ENCODE measurements at regions not wholly inside any gene's neighbourhood (a gene's known extent, or its start where the extent isn't known, plus 50 kb on each side); places are given as distances from the start of the nearest gene placed in this dataset.

DNA sequence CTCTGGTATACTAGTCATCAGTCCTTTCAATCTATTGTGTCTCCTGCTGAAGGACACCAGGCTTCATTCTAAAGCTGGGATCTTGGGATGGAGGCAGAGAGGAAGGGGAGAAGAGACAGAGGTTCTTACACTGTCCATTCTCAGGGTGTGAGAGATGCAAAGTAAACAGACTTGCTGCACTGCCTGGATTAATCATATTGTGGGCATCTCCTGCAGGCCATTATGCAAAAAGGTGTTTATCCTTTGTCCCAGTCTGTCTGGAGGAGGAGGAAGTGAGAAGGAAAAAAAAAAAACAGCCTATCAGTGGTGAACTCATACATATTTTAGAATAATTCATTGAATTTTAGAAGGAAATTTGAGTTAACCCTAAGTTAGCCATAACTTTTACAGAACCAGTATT, 92.9 kb upstream of the TNPO1 start:
- Histone ChIP-seq H3K36me3 (ENCODE audit: insufficient read depth) (no peaks in the 10 kb centered on the region), H3K4me1 (ENCODE audit: low read depth, poor library complexity, severe bottlenecking) (no peaks in the 10 kb centered on the region), H3K9ac (no peak overlapping the region), H3K27ac (no peak overlapping the region), H3K4me3 (IDR thresholded peaks at IDR 0.05; ENCODE audit: insufficient read depth, low read depth, low read length) (no peak overlapping the region), H2AFZ (ENCODE audit: low read depth) (no peak overlapping the region), H3K27me3 (ENCODE audit: insufficient read depth, low read depth) (no peaks in the 10 kb centered on the region), H3K4me2 (no peak overlapping the region), H3K79me2 (ENCODE audit: insufficient read depth, low read depth) (no peaks in the 10 kb centered on the region), H4K20me1 (ENCODE audit: insufficient read depth) (no peaks in the 10 kb centered on the region)
- TF ChIP-seq, protein P1, sequence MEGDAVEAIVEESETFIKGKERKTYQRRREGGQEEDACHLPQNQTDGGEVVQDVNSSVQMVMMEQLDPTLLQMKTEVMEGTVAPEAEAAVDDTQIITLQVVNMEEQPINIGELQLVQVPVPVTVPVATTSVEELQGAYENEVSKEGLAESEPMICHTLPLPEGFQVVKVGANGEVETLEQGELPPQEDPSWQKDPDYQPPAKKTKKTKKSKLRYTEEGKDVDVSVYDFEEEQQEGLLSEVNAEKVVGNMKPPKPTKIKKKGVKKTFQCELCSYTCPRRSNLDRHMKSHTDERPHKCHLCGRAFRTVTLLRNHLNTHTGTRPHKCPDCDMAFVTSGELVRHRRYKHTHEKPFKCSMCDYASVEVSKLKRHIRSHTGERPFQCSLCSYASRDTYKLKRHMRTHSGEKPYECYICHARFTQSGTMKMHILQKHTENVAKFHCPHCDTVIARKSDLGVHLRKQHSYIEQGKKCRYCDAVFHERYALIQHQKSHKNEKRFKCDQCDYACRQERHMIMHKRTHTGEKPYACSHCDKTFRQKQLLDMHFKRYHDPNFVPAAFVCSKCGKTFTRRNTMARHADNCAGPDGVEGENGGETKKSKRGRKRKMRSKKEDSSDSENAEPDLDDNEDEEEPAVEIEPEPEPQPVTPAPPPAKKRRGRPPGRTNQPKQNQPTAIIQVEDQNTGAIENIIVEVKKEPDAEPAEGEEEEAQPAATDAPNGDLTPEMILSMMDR (conservative IDR thresholded peaks at IDR 0.05; ENCODE audit: low read depth, low read length): no peak

DNA sequence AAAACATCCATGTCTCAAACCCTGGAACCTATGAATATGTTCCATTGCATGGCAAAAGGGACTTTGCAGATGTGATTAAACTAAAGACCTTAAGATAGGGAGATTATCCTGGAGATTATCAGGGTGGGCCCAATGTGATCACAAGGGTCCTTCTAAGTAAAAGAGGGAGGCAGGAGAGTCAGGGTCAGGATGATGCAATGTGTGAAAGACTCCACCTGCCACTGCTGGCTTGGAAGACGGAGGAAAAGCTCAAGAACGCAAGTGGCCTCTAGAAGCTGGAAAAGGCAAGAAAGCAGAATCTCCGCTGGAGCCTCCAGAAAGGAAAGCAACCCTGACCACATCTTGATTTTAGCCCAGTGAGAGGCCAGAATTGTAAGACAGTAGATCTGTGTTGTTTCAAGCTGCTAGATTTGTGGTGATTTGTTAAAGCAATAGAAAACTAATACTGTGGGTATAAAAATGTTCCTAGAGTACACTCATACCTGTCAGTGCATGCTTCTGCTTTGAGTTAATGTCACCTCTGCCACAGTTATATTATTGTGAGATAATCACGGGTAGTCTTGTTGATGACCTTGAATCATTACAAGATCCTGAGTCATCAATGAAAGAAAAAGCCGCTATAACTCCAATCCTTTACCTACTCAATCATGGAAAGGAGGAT, 93.5 kb upstream of the TNPO1 start:
- Histone ChIP-seq H3K36me3 (ENCODE audit: insufficient read depth) (no peaks in the 10 kb centered on the region), H3K4me2 (no peak overlapping the region), H3K4me1 (ENCODE audit: low read depth, poor library complexity, severe bottlenecking) (no peaks in the 10 kb centered on the region), H3K27me3 (ENCODE audit: insufficient read depth, low read depth) (no peaks in the 10 kb centered on the region), H3K4me3 (IDR thresholded peaks at IDR 0.05; ENCODE audit: insufficient read depth, low read depth, low read length) (no peak overlapping the region), H3K9ac (no peak overlapping the region), H3K79me2 (ENCODE audit: insufficient read depth, low read depth) (no peaks in the 10 kb centered on the region), H4K20me1 (ENCODE audit: insufficient read depth) (no peaks in the 10 kb centered on the region), H3K27ac (no peak overlapping the region), H2AFZ (ENCODE audit: low read depth) (no peak overlapping the region)
- TF ChIP-seq, protein P1 (conservative IDR thresholded peaks at IDR 0.05; ENCODE audit: low read depth, low read length): no peak

DNA sequence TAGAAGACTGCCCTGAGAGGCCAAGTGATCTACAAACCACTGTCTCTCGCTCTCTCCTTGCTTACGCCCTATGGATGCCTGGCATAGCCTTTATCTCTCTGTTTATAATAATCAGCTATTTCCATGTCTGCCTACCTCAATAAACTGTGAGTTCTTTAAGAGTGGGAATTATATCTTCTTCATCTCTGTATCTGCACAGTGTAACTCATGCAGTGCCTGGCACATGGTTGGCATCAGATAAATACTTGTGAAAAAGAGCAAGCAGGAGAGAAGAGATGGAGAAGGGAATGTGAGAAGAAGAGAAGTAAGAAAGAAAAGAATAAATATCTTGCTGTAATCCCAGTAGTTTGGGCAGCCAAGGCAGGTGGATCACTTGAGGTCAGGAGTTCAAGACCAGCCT, 94.6 kb upstream of the TNPO1 start:
- H3K79me2 ChIP-seq (ENCODE audit: insufficient read depth, low read depth): no peaks in the 10 kb centered on the region
- H3K9ac ChIP-seq: no peak overlapping the region
- H3K4me2 ChIP-seq: no peak overlapping the region
- H3K27ac ChIP-seq: no peak overlapping the region
- H4K20me1 ChIP-seq (ENCODE audit: insufficient read depth): no peaks in the 10 kb centered on the region
- H3K4me1 ChIP-seq (ENCODE audit: low read depth, poor library complexity, severe bottlenecking): no peaks in the 10 kb centered on the region
- no peak overlapping the region for H3K4me3 ChIP-seq (IDR thresholded peaks at IDR 0.05; ENCODE audit: insufficient read depth, low read depth, low read length)
- no peaks in the 10 kb centered on the region for H3K27me3 ChIP-seq (ENCODE audit: insufficient read depth, low read depth)
- TF ChIP-seq, protein P1 (conservative IDR thresholded peaks at IDR 0.05; ENCODE audit: low read depth, low read length): no peak
- no peak overlapping the region for H2AFZ ChIP-seq (ENCODE audit: low read depth)
- H3K36me3 ChIP-seq (ENCODE audit: insufficient read depth): no peaks in the 10 kb centered on the region

DNA sequence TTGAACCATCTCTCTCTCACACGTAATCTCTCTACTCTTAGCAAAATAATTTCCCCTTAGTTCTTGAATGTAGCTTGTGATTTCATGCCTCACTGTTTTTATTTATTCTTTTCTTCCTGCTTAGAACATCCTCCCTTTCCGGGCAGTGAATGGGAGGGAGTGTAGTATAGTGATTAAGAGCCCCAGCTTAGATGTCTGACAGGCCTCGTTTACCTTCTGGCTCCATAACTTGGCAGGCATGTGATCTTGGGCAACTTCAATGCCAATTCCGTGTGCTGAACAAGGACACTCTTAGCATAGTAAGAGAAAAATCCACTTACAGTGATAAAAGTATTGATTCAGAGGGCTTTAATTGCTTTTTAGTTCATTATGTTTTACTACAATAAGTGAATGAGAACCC, 96.3 kb upstream of the TNPO1 start:
- Histone ChIP-seq H3K27ac (no peak overlapping the region), H3K4me1 (ENCODE audit: low read depth, poor library complexity, severe bottlenecking) (no peaks in the 10 kb centered on the region), H3K9ac (no peak overlapping the region), H3K36me3 (ENCODE audit: insufficient read depth) (no peaks in the 10 kb centered on the region), H3K27me3 (ENCODE audit: insufficient read depth, low read depth) (no peaks in the 10 kb centered on the region), H3K79me2 (ENCODE audit: insufficient read depth, low read depth) (no peaks in the 10 kb centered on the region), H4K20me1 (ENCODE audit: insufficient read depth) (no peaks in the 10 kb centered on the region), H3K4me3 (IDR thresholded peaks at IDR 0.05; ENCODE audit: insufficient read depth, low read depth, low read length) (no peak overlapping the region), H3K4me2 (no peak overlapping the region), H2AFZ (ENCODE audit: low read depth) (no peak overlapping the region)
- TF ChIP-seq, protein P1 (conservative IDR thresholded peaks at IDR 0.05; ENCODE audit: low read depth, low read length): no peak
